ENCODE measurements at regions not wholly inside any gene's neighbourhood (a gene's known extent, or its start where the extent isn't known, plus 50 kb on each side); places are given as distances from the start of the nearest gene placed in this dataset.

DNA sequence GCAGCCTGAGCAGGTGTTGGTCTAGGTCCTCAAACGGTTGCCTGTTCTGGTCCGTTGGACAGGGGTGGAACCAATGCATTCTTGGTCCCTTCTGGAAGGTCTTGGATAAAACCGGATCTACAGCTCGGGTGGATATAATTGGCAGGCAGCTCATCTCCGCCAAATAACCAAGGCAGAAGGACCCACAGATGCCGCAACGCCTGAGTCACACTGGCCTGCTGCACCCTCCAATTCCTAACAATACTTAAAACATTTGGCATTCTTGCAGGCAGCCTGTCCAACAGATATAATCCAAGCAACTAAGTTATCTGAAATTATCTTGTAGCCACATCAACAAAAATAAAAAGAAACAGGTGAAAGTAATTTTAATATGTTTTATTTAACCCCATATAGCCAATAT is 59.0 kb upstream of the FGF14 start:
- Histone ChIP-seq H3K27ac (no peak overlapping the region), H3K27me3 (no peaks in the 10 kb centered on the region), H3K4me3 (no peak overlapping the region), H3K4me2 (no peak overlapping the region), H3F3A (ENCODE audit: low read depth) (no peaks in the 10 kb centered on the region), H2AFZ (replicated peaks) (no peak overlapping the region), H3K79me2 (ENCODE audit: low read depth) (no peaks in the 10 kb centered on the region), H3K36me3 (no peaks in the 10 kb centered on the region), H3K9ac (no peak overlapping the region), H3K4me1 (no peaks in the 10 kb centered on the region), H4K20me1 (ENCODE audit: low read depth) (no peaks in the 10 kb centered on the region), H3K9me3 (ENCODE audit: low read depth) (no peaks in the 10 kb centered on the region)
- Mint-ChIP-seq H3K36me3 (no peaks in the 10 kb centered on the region), H3K4me1 (peaks cover 3% of the 10 kb centered on the region), H3K4me3 (no peak overlapping the region), H3K27me3 (ENCODE audit: insufficient read depth, low read depth) (no peaks in the 10 kb centered on the region), H3K27ac (no peak overlapping the region), H3K9me3 (no peaks in the 10 kb centered on the region)
- TF ChIP-seq EZH2 (IDR thresholded peaks at IDR 0.05) (no peak), EZH2phosphoT487 (IDR thresholded peaks at IDR 0.05) (no peak)
- TF ChIP-seq, protein P1, sequence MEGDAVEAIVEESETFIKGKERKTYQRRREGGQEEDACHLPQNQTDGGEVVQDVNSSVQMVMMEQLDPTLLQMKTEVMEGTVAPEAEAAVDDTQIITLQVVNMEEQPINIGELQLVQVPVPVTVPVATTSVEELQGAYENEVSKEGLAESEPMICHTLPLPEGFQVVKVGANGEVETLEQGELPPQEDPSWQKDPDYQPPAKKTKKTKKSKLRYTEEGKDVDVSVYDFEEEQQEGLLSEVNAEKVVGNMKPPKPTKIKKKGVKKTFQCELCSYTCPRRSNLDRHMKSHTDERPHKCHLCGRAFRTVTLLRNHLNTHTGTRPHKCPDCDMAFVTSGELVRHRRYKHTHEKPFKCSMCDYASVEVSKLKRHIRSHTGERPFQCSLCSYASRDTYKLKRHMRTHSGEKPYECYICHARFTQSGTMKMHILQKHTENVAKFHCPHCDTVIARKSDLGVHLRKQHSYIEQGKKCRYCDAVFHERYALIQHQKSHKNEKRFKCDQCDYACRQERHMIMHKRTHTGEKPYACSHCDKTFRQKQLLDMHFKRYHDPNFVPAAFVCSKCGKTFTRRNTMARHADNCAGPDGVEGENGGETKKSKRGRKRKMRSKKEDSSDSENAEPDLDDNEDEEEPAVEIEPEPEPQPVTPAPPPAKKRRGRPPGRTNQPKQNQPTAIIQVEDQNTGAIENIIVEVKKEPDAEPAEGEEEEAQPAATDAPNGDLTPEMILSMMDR (IDR thresholded peaks at IDR 0.05) = no peak
- DNase-seq (ENCODE audit: low spot score) = no peak

DNA sequence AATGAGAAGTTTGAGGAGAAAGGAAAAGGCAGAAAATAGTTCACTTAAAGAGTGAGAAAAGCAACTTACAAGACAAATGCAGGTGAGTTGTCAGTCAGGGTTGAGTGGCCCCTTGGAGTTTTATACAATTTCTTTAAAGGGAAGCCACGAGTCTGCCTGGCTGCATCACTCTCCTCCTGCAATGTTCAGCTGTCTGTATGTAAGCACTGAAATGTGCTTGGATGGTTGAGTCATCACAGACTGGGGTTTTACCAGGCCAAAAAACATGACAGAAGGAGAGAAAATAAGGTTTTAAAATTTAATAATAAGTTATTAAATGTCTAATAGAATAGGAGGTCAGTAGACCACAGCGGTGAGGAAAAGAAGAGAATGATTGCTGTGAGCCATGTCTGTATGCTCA is 51.0 kb upstream of the FGF14 start:
- H3K36me3 Mint-ChIP-seq = no peaks in the 10 kb centered on the region
- no peaks in the 10 kb centered on the region for H3F3A ChIP-seq (ENCODE audit: low read depth)
- no peaks in the 10 kb centered on the region for H3K27me3 ChIP-seq
- H4K20me1 ChIP-seq (ENCODE audit: low read depth) = no peaks in the 10 kb centered on the region
- H3K9me3 Mint-ChIP-seq = no peaks in the 10 kb centered on the region
- H3K79me2 ChIP-seq (ENCODE audit: low read depth) = no peaks in the 10 kb centered on the region
- no peaks in the 10 kb centered on the region for H3K36me3 ChIP-seq
- H3K4me1 Mint-ChIP-seq = peaks cover 3% of the 10 kb centered on the region
- H3K27me3 Mint-ChIP-seq (ENCODE audit: insufficient read depth, low read depth) = no peaks in the 10 kb centered on the region
- H3K4me2 ChIP-seq = no peak overlapping the region
- no peak for DNase-seq (ENCODE audit: low spot score)
- no peak overlapping the region for H2AFZ ChIP-seq (replicated peaks)
- no peak overlapping the region for H3K9ac ChIP-seq
- H3K9me3 ChIP-seq (ENCODE audit: low read depth) = no peaks in the 10 kb centered on the region
- no peak overlapping the region for H3K4me3 ChIP-seq
- H3K4me3 Mint-ChIP-seq = no peak overlapping the region
- no peak overlapping the region for H3K27ac ChIP-seq
- H3K27ac Mint-ChIP-seq = no peak overlapping the region
- TF ChIP-seq, protein P1 (IDR thresholded peaks at IDR 0.05) = no peak
- TF ChIP-seq EZH2phosphoT487 (IDR thresholded peaks at IDR 0.05) (no peak), EZH2 (IDR thresholded peaks at IDR 0.05) (no peak)
- H3K4me1 ChIP-seq = no peaks in the 10 kb centered on the region

Data from neural progenitor cell (in vitro differentiated cells).